Liver (tissue), 3 donors: ENCODE measurements at regions not wholly inside any gene's neighbourhood (a gene's known extent, or its start where the extent isn't known, plus 50 kb on each side); places are given as distances from the start of the nearest gene placed in this dataset.

Experiments
- ATF3 ChIP-seq: IDR thresholded peaks from 2 replicates; pipeline ENCODE4 v1.6.1; 2016; ENCODE audit warnings: antibody characterized with exemption
- CTCF ChIP-seq: fragments of 150-350 bp; IDR thresholded peaks from 2 replicates; pipeline ENCODE4 v1.5.1; 2017; ENCODE audit warnings: improper control_type of control experiment, low read depth, low read length; ENCODE audit not compliant: missing input control
- HNF4A ChIP-seq, 2 donors: conservative IDR thresholded peaks; 2 replicates each; pipeline ENCODE4 v1.6.1; 2016; ENCODE audit warnings: antibody characterized with exemption in 2 of 2, mild to moderate bottlenecking in 2 of 2
- JUND ChIP-seq, 2 donors: IDR thresholded peaks; 2 replicates each; pipeline ENCODE4 v1.6.1; 2016; ENCODE audit warnings: antibody characterized with exemption in 2 of 2
- RAD21 ChIP-seq, 2 donors: IDR thresholded peaks; 2 replicates each; pipeline ENCODE4 v1.6.1; 2016; ENCODE audit warnings: antibody characterized with exemption in 2 of 2, mild to moderate bottlenecking in 2 of 2
- REST ChIP-seq: IDR thresholded peaks from 2 replicates; pipeline ENCODE4 v1.6.1; 2016; ENCODE audit warnings: antibody characterized with exemption, mild to moderate bottlenecking
- SP1 ChIP-seq: IDR thresholded peaks from 2 replicates; pipeline ENCODE4 v1.6.1; 2018; ENCODE audit warnings: antibody characterized with exemption, mild to moderate bottlenecking
- TAF1 ChIP-seq: conservative IDR thresholded peaks from 2 replicates; pipeline ENCODE4 v1.6.1; 2016; ENCODE audit warnings: antibody characterized with exemption, mild to moderate bottlenecking
- donor health status: healthy.
- donor health status: healthy.

GRCh38 chr3:150059241-150059640 is 88.5 kb upstream of the PFN2 start:
- TF ChIP-seq CTCF = no peak
- TF ChIP-seq SP1 = no peak
- no peak for TF ChIP-seq TAF1
- no peak for TF ChIP-seq ATF3
- TF ChIP-seq RAD21 (IDR thresholded peaks at IDR 0.05) = no peak
- no peak for TF ChIP-seq HNF4A (conservative IDR thresholded peaks at IDR 0.05)
- TF ChIP-seq REST = no peak
- TF ChIP-seq JUND (IDR thresholded peaks at IDR 0.05) = no peak
